A549 (cell line): ENCODE measurements at regions not wholly inside any gene's neighbourhood (a gene's known extent, or its start where the extent isn't known, plus 50 kb on each side); places are given as distances from the start of the nearest gene placed in this dataset.

Experiments used
- ATAC-seq, 2 experiments: fragments of 200-7000 bp in 1 of 2; fragments of >200 bp in 1 of 2; cut with Nextera tagmentation in 1 of 2; cut with Tn5 transposase in 1 of 2; 3 replicates each; pipeline versions ENCODE4 v1.8.0 to v1.9.1; 2018 to 2020; ENCODE audit warnings: mild to moderate bottlenecking in 1 of 2, moderate library complexity in 1 of 2
- CTCF ChIA-PET: fragments of 300-600 bp; sonication (Branson Sonifier 250); formaldehyde crosslinking; extraction: SDS; loops from one replicate; lab custom pipeline; 2021; ENCODE audit warnings: antibody characterized with exemption, inconsistent platforms; lab: Yijun Ruan, JAX
- POLR2A ChIA-PET: fragments of 350-600 bp; formaldehyde crosslinking; extraction: SDS; loops from one replicate; lab custom pipeline; 2021; ENCODE audit warnings: antibody characterized with exemption, inconsistent platforms; lab: Yijun Ruan, JAX
- DNase-seq, 2 experiments: peaks; one replicate each; pipeline versions ENCODE4 v3.0.0 to v3.0.0-alpha.2; 2011 to 2016; ENCODE audit warnings: low read depth in 1 of 2, low spot score in 1 of 2
- FAIRE-seq: peaks from 2 replicates; lab custom pipeline; 2011; peaks lifted over from hg19 to GRCh38; lab: Jason Lieb, UNC
- H3K27ac ChIP-seq, 2 experiments: fragments of >200 bp; sonication (Bioruptor Twin); formaldehyde crosslinking; 3 replicates each; pipeline ENCODE4 v1.5.1; 2016 to 2017
- H3K4me1 ChIP-seq: fragments of >200 bp; sonication (Bioruptor Twin); formaldehyde crosslinking; 3 replicates; pipeline ENCODE4 v1.6.1; 2016
- H3K4me2 ChIP-seq: fragments of >200 bp; sonication (Bioruptor Twin); formaldehyde crosslinking; 3 replicates; pipeline ENCODE4 v1.6.1; 2016
- H3K4me3 ChIP-seq: fragments of >200 bp; sonication (Bioruptor Twin); formaldehyde crosslinking; 3 replicates; pipeline ENCODE4 v1.5.1; 2016
- H3K9me3 ChIP-seq: fragments of >200 bp; sonication (Bioruptor Twin); formaldehyde crosslinking; 3 replicates; pipeline ENCODE4 v1.6.1; 2016
- BHLHE40 ChIP-seq: IDR thresholded peaks from 2 replicates; pipeline ENCODE4 v1.6.1; 2012; ENCODE audit warnings: low read depth, low read length, inconsistent platforms
- CBX2 ChIP-seq: fragments of 200-600 bp; sonication (generic); IDR thresholded peaks from 2 replicates; pipeline ENCODE4 v1.6.1; 2016; ENCODE audit warnings: low read depth, mild to moderate bottlenecking, borderline replicate concordance
- CBX8 ChIP-seq: fragments of 200-600 bp; sonication (generic); IDR thresholded peaks from 2 replicates; pipeline ENCODE4 v1.6.1; 2016
- CEBPB ChIP-seq, 2 experiments: fragments of >200 bp in 1 of 2; sonication (Bioruptor Twin) in 1 of 2; formaldehyde crosslinking in 1 of 2; IDR thresholded peaks; 2 replicates each; pipeline ENCODE4 v1.6.1; 2012 to 2016
- CTCF ChIP-seq: fragments of >200 bp; sonication (Bioruptor Twin); formaldehyde crosslinking; IDR thresholded peaks from 3 replicates; pipeline ENCODE4 v1.5.1; 2016
- ESRRA ChIP-seq: fragments of 150-350 bp; IDR thresholded peaks from 2 replicates; pipeline ENCODE4 v1.6.1; 2014; ENCODE audit warnings: mild to moderate bottlenecking, low read length, borderline replicate concordance
- FOXS1 ChIP-seq: fragments of 250-450 bp; sonication (Bioruptor Pico); IDR thresholded peaks from 2 replicates; pipeline ENCODE4 v1.5.0; 2020; ENCODE audit warnings: mild to moderate bottlenecking, moderate library complexity
- HEYL ChIP-seq: fragments of 250-450 bp; sonication (Bioruptor Pico); IDR thresholded peaks from 2 replicates; pipeline ENCODE4 v1.8.0; 2021; ENCODE audit warnings: mild to moderate bottlenecking, moderate library complexity
- JUN ChIP-seq, 2 experiments: fragments of >200 bp; sonication (Bioruptor Twin); formaldehyde crosslinking; IDR thresholded peaks; 2 replicates in 1 of 2; 3 replicates in 1 of 2; pipeline ENCODE4 v1.6.1; 2016 to 2017
- KDM1A ChIP-seq: fragments of 200-600 bp; sonication (generic); IDR thresholded peaks from 2 replicates; pipeline ENCODE4 v1.6.1; 2016; ENCODE audit warnings: low read depth, mild to moderate bottlenecking
- MAFK ChIP-seq: fragments of 450-650 bp; IDR thresholded peaks from 2 replicates; pipeline ENCODE4 v1.6.1; 2014; ENCODE audit not compliant: partially characterized antibody
- MYC ChIP-seq: IDR thresholded peaks from 2 replicates; pipeline ENCODE4 v1.6.1; 2012; ENCODE audit warnings: mild to moderate bottlenecking, inconsistent platforms, low read length, improper control_type of control experiment, borderline replicate concordance
- PHF8 ChIP-seq: fragments of 200-600 bp; sonication (generic); IDR thresholded peaks from 2 replicates; pipeline ENCODE4 v1.6.1; 2016; ENCODE audit warnings: low read depth, mild to moderate bottlenecking, antibody characterized with exemption, moderate library complexity, borderline replicate concordance
- POLR2AphosphoS2 ChIP-seq: conservative IDR thresholded peaks from 2 replicates; pipeline ENCODE4 v1.6.1; 2012; ENCODE audit warnings: low read length, improper control_type of control experiment, inconsistent platforms
- RAD21 ChIP-seq, 2 experiments: fragments of >200 bp in 1 of 2; sonication (Bioruptor Twin) in 1 of 2; formaldehyde crosslinking in 1 of 2; IDR thresholded peaks in 1 of 2; conservative IDR thresholded peaks in 1 of 2; 2 replicates in 1 of 2; 3 replicates in 1 of 2; pipeline ENCODE4 v1.6.1; 2012 to 2018; ENCODE audit warnings: inconsistent platforms in 1 of 2
- SMC3 ChIP-seq: fragments of >200 bp; sonication (Bioruptor Twin); formaldehyde crosslinking; IDR thresholded peaks from 3 replicates; pipeline ENCODE4 v1.6.1; 2018; ENCODE audit warnings: inconsistent platforms
- TFCP2L1 ChIP-seq: fragments of 250-450 bp; sonication (Bioruptor Pico); IDR thresholded peaks from 2 replicates; pipeline ENCODE4 v1.5.0; 2021; ENCODE audit warnings: mild to moderate bottlenecking
- TP53 ChIP-seq: fragments of 250-450 bp; sonication (Bioruptor Pico); IDR thresholded peaks from 2 replicates; pipeline ENCODE4 v1.5.0; 2021; ENCODE audit warnings: mild to moderate bottlenecking, moderate library complexity
- ZC3H11A ChIP-seq: fragments of 450-650 bp; IDR thresholded peaks from 2 replicates; pipeline ENCODE4 v1.6.1; 2014; ENCODE audit warnings: antibody characterized with exemption, mild to moderate bottlenecking
- ZFP36 ChIP-seq: fragments of 450-650 bp; IDR thresholded peaks from 2 replicates; pipeline ENCODE4 v1.6.1; 2014; ENCODE audit warnings: borderline replicate concordance; ENCODE audit not compliant: partially characterized antibody
- ZNF302 ChIP-seq: fragments of 250-450 bp; sonication (Bioruptor Pico); IDR thresholded peaks from 2 replicates; pipeline ENCODE4 v1.9.0; 2021; ENCODE audit warnings: inconsistent platforms, mild to moderate bottlenecking, moderate library complexity
- ZSCAN20 ChIP-seq: fragments of 250-450 bp; sonication (Bioruptor Pico); IDR thresholded peaks from 2 replicates; pipeline ENCODE4 v1.8.0; 2022; ENCODE audit warnings: mild to moderate bottlenecking, moderate library complexity
- WGBS: methylation state at CpG from one replicate; pipeline ENCODE4 v1.1.6; 2017; ENCODE audit errors: missing lambda C conversion rate; 5-methylcytosine and 5-hydroxymethylcytosine counted together
- TF ChIP-seq, protein P1 (sequence below): fragments of 250-450 bp; sonication (Bioruptor Pico); IDR thresholded peaks from 2 replicates; pipeline ENCODE4 v1.5.0; 2020; ENCODE audit warnings: low read depth, mild to moderate bottlenecking, moderate library complexity
- TF ChIP-seq, protein P2 (sequence below): fragments of 150-350 bp; IDR thresholded peaks from 2 replicates; pipeline ENCODE4 v1.6.1; 2014; ENCODE audit warnings: low read depth, mild to moderate bottlenecking, low read length

GRCh38 chr2:221097568-221097915, 474.6 kb downstream of the EPHA4 start:
- TF ChIP-seq CTCF (no peak), BHLHE40 (no peak), TP53 (CRISPR knock-in tag) (no peak), SMC3 (no peak), MYC (no peak), MAFK (no peak), KDM1A (no peak), CEBPB (IDR thresholded peaks at IDR 0.05) (no peak), JUN (IDR thresholded peaks at IDR 0.05) (no peak), ZFP36 (no peak), POLR2AphosphoS2 (no peak), PHF8 (no peak), FOXS1 (CRISPR knock-in tag) (no peak), ZC3H11A (no peak), CBX8 (no peak), HEYL (no peak)
- TF ChIP-seq, protein P1, sequence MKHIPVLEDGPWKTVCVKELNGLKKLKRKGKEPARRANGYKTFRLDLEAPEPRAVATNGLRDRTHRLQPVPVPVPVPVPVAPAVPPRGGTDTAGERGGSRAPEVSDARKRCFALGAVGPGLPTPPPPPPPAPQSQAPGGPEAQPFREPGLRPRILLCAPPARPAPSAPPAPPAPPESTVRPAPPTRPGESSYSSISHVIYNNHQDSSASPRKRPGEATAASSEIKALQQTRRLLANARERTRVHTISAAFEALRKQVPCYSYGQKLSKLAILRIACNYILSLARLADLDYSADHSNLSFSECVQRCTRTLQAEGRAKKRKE (CRISPR knock-in tag), result no peak
- peak in 1 of 2 experiments; percentile 24 for DNase-seq
- no peak overlapping the region for H3K27ac ChIP-seq
- POLR2A ChIA-PET, result no interaction called here
- CTCF ChIA-PET, result interaction anchor here (0.6 kb wide), 1 partner anchor 1786 kb away, joined by 6 read pairs; no protein-coding TSS in a partner anchor
- H3K4me2 ChIP-seq, result no peak overlapping the region
- ATAC-seq, result peak; percentile 68 to 71; a peak in 5 of 6 replicates
- 6% methylated on average over 1 of the region's 1 CpG for WGBS
- no peaks in the 10 kb centered on the region; the same call in 2 of the 3 replicates for H3K9me3 ChIP-seq
- no peak overlapping the region for H3K4me3 ChIP-seq
- peaks cover 3% of the 10 kb centered on the region; the same call in 1 of the 3 replicates for H3K4me1 ChIP-seq
- no peak for FAIRE-seq

DNA sequence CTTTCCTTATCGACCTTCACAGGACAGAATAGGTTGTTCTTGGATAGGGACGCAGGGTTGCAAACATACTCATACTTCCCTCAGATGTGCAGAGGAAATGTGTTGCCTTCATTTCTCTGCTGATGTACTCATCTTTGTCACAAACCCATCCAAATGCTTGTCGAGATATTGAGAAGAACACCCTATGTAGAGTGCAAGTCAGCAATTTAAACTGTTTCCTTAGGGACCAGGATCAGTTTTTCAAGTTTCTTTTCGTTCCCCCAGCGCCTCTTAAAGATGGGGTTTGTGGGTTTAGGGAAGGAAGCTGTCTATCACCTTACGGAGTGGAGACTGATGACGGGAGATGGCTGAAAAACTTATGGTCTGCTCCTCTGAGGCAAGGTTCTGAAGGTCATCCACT, 474.2 kb downstream of the EPHA4 start:
- no peak overlapping the region for H3K4me3 ChIP-seq
- no peaks in the 10 kb centered on the region; the same call in 2 of the 3 replicates for H3K9me3 ChIP-seq
- WGBS, result 48% methylated on average over 7 of the region's 7 CpGs
- no peak overlapping the region for H3K4me2 ChIP-seq
- H3K4me1 ChIP-seq, result peaks cover 3% of the 10 kb centered on the region; the same call in 1 of the 3 replicates
- ATAC-seq, result no peak
- CTCF ChIA-PET, result interaction anchor here (0.6 kb wide), 1 partner anchor 1786 kb away, joined by 6 read pairs; no protein-coding TSS in a partner anchor
- FAIRE-seq, result no peak
- no peak for DNase-seq
- no peak for TF ChIP-seq TP53 (CRISPR knock-in tag)
- peak; percentile 52 for TF ChIP-seq MAFK
- TF ChIP-seq, all 56 proteins: peak for 1
- no peak overlapping the region for H3K27ac ChIP-seq
- POLR2A ChIA-PET, result no interaction called here

DNA sequence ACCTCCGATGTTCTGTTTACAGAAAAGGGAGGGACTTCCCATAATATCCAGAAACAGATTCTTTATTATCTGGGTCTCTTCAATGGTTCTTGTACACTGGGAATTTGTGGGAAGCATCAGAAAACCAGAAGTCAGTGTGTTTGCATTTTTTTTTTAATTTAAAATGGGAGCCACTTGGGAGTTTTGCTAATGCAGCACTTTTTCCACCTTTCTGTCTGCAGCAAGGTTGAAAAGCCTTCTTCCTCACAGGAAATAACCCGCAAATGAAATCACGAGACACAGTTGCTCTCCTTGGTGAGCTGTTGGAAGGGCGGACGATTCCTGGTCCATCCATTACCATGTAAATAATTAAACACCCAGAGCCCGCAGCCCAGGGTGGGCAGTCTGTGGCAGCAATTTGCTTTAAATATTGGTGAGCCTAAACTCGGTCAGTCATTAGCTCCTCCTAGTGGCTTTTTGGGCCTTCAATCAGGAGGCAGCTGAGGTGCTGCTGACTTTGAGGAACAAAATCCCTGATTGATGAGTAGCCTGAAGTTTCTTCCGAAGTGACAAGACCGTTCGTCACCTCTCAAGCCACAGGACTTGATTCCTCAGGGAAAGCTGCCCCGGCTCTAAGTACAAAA, 471.5 kb downstream of the EPHA4 start:
- H3K9me3 ChIP-seq, result no peaks in the 10 kb centered on the region; the same call in 2 of the 3 replicates
- FAIRE-seq (no peak), DNase-seq (peak in 1 of 2 experiments; percentile 24), ATAC-seq (peak in 1 of 2 experiments; percentile 27; a peak in 1 of 6 replicates)
- H3K4me3 ChIP-seq, result no peak overlapping the region
- CTCF ChIA-PET, result interaction anchor here (1.0 kb wide), 1 partner anchor 10 kb away, joined by 5 read pairs; no protein-coding TSS in a partner anchor
- H3K4me2 ChIP-seq, result no peak overlapping the region; the same call in 2 of the 3 replicates
- H3K4me1 ChIP-seq, result peaks cover 3% of the 10 kb centered on the region; the same call in 1 of the 3 replicates
- POLR2A ChIA-PET, result no interaction called here
- WGBS, result 43% methylated on average over 11 of the region's 11 CpGs
- TF ChIP-seq FOXS1 (CRISPR knock-in tag) (no peak), ZNF302 (CRISPR knock-in tag) (no peak), ZSCAN20 (no peak), CBX2 (no peak), CTCF (peak; percentile 22; the same call in 2 of the 3 replicates), RAD21 (conservative IDR thresholded peaks at IDR 0.05 in 1 of 2, IDR thresholded peaks at IDR 0.05 in 1 of 2) (peak; percentile 40; a peak in 3 of 5 replicates), TFCP2L1 (no peak), TP53 (CRISPR knock-in tag) (no peak), ESRRA (no peak), MAFK (peak; percentile 63), HEYL (no peak)
- TF ChIP-seq, protein P2, sequence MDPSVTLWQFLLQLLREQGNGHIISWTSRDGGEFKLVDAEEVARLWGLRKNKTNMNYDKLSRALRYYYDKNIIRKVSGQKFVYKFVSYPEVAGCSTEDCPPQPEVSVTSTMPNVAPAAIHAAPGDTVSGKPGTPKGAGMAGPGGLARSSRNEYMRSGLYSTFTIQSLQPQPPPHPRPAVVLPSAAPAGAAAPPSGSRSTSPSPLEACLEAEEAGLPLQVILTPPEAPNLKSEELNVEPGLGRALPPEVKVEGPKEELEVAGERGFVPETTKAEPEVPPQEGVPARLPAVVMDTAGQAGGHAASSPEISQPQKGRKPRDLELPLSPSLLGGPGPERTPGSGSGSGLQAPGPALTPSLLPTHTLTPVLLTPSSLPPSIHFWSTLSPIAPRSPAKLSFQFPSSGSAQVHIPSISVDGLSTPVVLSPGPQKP, result no peak
- no peak overlapping the region for H3K27ac ChIP-seq
